ENCODE measurements at regions not wholly inside any gene's neighbourhood (a gene's known extent, or its start where the extent isn't known, plus 50 kb on each side); places are given as distances from the start of the nearest gene placed in this dataset.

- no peak for TF ChIP-seq CTCF (IDR thresholded peaks at IDR 0.05; ENCODE audit: borderline replicate concordance, insufficient read depth, low read depth, low read length)
- H3K4me3 ChIP-seq (ENCODE audit: low read depth, low read length): no peak overlapping the region
Observed at GRCh38 chr5:167616043-167616890, 675.2 kb upstream of the WWC1 start.

DNA sequence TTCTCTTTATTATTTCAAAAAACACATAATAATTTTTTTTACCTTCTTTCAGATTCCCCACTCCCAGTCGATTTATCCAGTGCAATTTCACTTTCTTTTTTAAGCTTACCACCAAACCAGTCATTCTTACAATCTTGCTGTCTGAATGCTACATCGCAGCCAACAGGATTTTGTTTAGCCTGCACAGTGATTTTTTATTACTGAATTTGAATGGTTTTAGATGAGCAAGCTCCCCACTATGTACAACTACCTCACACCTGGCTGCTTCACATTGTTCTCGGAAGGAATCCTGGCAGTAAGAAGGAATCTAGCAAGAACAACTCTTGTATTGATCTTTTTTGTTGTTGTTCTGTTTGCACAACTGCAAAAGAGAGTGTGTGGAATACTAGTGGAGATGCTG lies 668.1 kb upstream of the WWC1 start:
- no peak overlapping the region for H3K4me3 ChIP-seq (ENCODE audit: low read depth, low read length)
- no peak for TF ChIP-seq CTCF (IDR thresholded peaks at IDR 0.05; ENCODE audit: borderline replicate concordance, insufficient read depth, low read depth, low read length)

DNA sequence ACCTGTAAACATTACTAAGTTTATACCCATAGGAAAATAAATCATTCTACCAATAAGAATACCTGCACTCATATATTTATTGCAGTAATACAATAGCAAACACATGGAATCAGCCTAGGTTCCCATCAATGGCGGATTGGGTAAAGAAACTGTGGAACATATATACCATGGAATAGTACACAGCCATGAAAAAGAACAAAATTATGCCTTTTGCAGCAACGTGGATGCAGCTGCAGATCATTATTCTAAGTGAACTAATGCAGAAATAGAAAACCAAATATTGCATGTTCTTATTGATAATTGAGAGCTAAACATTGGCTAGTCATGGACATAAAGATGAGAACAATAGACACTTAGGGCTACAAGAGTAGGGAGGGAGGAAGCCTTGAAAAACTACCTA lies 667.4 kb upstream of the WWC1 start:
- no peak overlapping the region for H3K4me3 ChIP-seq (ENCODE audit: low read depth, low read length)
- no peak for TF ChIP-seq CTCF (IDR thresholded peaks at IDR 0.05; ENCODE audit: borderline replicate concordance, insufficient read depth, low read depth, low read length)

GRCh38 chr5:167626341-167627123 lies 664.9 kb upstream of the WWC1 start:
- H3K4me3 ChIP-seq (ENCODE audit: low read depth, low read length): no peak overlapping the region
- TF ChIP-seq CTCF (IDR thresholded peaks at IDR 0.05; ENCODE audit: borderline replicate concordance, insufficient read depth, low read depth, low read length): no peak

GRCh38 chr5:167629634-167630033 lies 661.8 kb upstream of the WWC1 start:
- no peak overlapping the region for H3K4me3 ChIP-seq (ENCODE audit: low read depth, low read length)
- TF ChIP-seq CTCF (IDR thresholded peaks at IDR 0.05; ENCODE audit: borderline replicate concordance, insufficient read depth, low read depth, low read length): no peak

- TF ChIP-seq CTCF (IDR thresholded peaks at IDR 0.05; ENCODE audit: borderline replicate concordance, insufficient read depth, low read depth, low read length): no peak
- no peak overlapping the region for H3K4me3 ChIP-seq (ENCODE audit: low read depth, low read length)
Observed at GRCh38 chr5:167631191-167631590, 660.3 kb upstream of the WWC1 start.

Measured in GM12875 (cell line).